Activated effector memory CD4-positive, alpha-beta T cell treated with Interleukin-2 at 50 U/mL for 16 hours (primary cell): ENCODE measurements at regions not wholly inside any gene's neighbourhood (a gene's known extent, or its start where the extent isn't known, plus 50 kb on each side); places are given as distances from the start of the nearest gene placed in this dataset.

ENCODE experiments used
- DNase-seq: peaks from one replicate; pipeline ENCODE4 v3.0.0-alpha.2; 2020

GRCh38 chr9:88077071-88077617 lies 61.1 kb downstream of the SPATA31C2 start:
- DNase-seq = no peak

GRCh38 chr9:88076286-88077070 lies 61.8 kb downstream of the SPATA31C2 start:
- peak; percentile 8 for DNase-seq

- DNase-seq = no peak
Observed at GRCh38 chr9:88075966-88076285, 62.3 kb downstream of the SPATA31C2 start.

GRCh38 chr9:88075506-88075905 lies 62.8 kb downstream of the SPATA31C2 start:
- DNase-seq = no peak

GRCh38 chr9:88074931-88075330 lies 63.3 kb downstream of the SPATA31C2 start:
- no peak for DNase-seq

- no peak for DNase-seq
Observed at GRCh38 chr9:88072831-88073375, 65.4 kb downstream of the SPATA31C2 start.

GRCh38 chr9:88071331-88071730 lies 66.9 kb downstream of the SPATA31C2 start:
- DNase-seq = no peak

- DNase-seq = no peak
Observed at GRCh38 chr9:88065619-88066018, 72.7 kb downstream of the SPATA31C2 start.

GRCh38 chr9:88064554-88064953 lies 73.7 kb downstream of the SPATA31C2 start:
- no peak for DNase-seq

- DNase-seq = no peak
Observed at GRCh38 chr9:88060746-88061145, 77.5 kb downstream of the SPATA31C2 start.

GRCh38 chr9:88059469-88059868 lies 78.8 kb downstream of the SPATA31C2 start:
- DNase-seq = no peak

- no peak for DNase-seq
Observed at GRCh38 chr9:88056876-88057275, 81.4 kb downstream of the SPATA31C2 start.

GRCh38 chr9:88053856-88054501 lies 79.6 kb upstream of the CDK20 start:
- no peak for DNase-seq

- DNase-seq = no peak
Observed at GRCh38 chr9:88052321-88052965, 78.1 kb upstream of the CDK20 start.

GRCh38 chr9:88051138-88051537 lies 76.8 kb upstream of the CDK20 start:
- DNase-seq = no peak

- DNase-seq = no peak
Observed at GRCh38 chr9:88049677-88050307, 75.5 kb upstream of the CDK20 start.

GRCh38 chr9:88046542-88046941 lies 72.2 kb upstream of the CDK20 start:
- DNase-seq = no peak

- no peak for DNase-seq
Observed at GRCh38 chr9:88045686-88046085, 71.4 kb upstream of the CDK20 start.

- no peak for DNase-seq
Observed at GRCh38 chr9:88044200-88044599, 69.9 kb upstream of the CDK20 start.

- DNase-seq = no peak
Observed at GRCh38 chr9:88043647-88044046, 69.3 kb upstream of the CDK20 start.

GRCh38 chr9:88041447-88041846 lies 67.1 kb upstream of the CDK20 start:
- DNase-seq = no peak

- DNase-seq = no peak
Observed at GRCh38 chr9:88037285-88037845, 63.0 kb upstream of the CDK20 start.

GRCh38 chr9:88034964-88035363 lies 60.6 kb upstream of the CDK20 start:
- no peak for DNase-seq
